IMR-90 (cell line): ENCODE measurements at regions not wholly inside any gene's neighbourhood (a gene's known extent, or its start where the extent isn't known, plus 50 kb on each side); places are given as distances from the start of the nearest gene placed in this dataset.

Experiments
- ATAC-seq: fragments of 200-7000 bp; cut with Tn5 transposase; 2 replicates; pipeline ENCODE4 v1.9.1; 2020; ENCODE audit warnings: low read depth, mild to moderate bottlenecking, moderate library complexity
- BruUV-seq: library from RNA; stranded (reverse); fragments of 400-500 nt; replicated peaks from 2 replicates; lab custom pipeline; 2021; lab: Mats Ljungman, UMichigan
- CTCF ChIA-PET: fragments of 300-600 bp; formaldehyde crosslinking; extraction: SDS; loops from one replicate; lab custom pipeline; 2021; ENCODE audit warnings: antibody characterized with exemption; lab: Yijun Ruan, JAX
- POLR2A ChIA-PET: fragments of 300-600 bp; sonication (Branson Sonifier 250); formaldehyde crosslinking; loops from one replicate; lab custom pipeline; 2022; ENCODE audit warnings: antibody characterized with exemption; ENCODE audit not compliant: unreplicated experiment; lab: Charles Lee
- DNase-seq: peaks from one replicate; pipeline ENCODE4 v3.0.0; 2013
- H2AFZ ChIP-seq: replicated peaks from 2 replicates; pipeline ENCODE3; 2013; ENCODE audit warnings: low read length, mild to moderate bottlenecking; ENCODE audit not compliant: poor library complexity
- H2AK5ac ChIP-seq: 2 replicates; pipeline ENCODE4 v1.6.1; 2013; ENCODE audit warnings: low read depth, low read length, inconsistent platforms
- H2AK9ac ChIP-seq: replicated peaks from 2 replicates; pipeline ENCODE3; 2013; ENCODE audit warnings: mild to moderate bottlenecking, low read depth, low read length, moderate library complexity; ENCODE audit not compliant: poor library complexity
- H2BK120ac ChIP-seq: 2 replicates; pipeline ENCODE4 v1.6.1; 2013; ENCODE audit warnings: low read depth, low read length, inconsistent platforms
- H2BK15ac ChIP-seq: 3 replicates; pipeline ENCODE4 v1.6.1; 2013; ENCODE audit warnings: low read depth, low read length, inconsistent platforms
- H2BK20ac ChIP-seq: 2 replicates; pipeline ENCODE4 v1.6.1; 2013; ENCODE audit warnings: low read depth, mild to moderate bottlenecking, inconsistent platforms, low read length, moderate library complexity
- H2BK5ac ChIP-seq: 2 replicates; pipeline ENCODE4 v1.6.1; 2013; ENCODE audit warnings: mild to moderate bottlenecking, low read depth, low read length, inconsistent platforms; ENCODE audit not compliant: poor library complexity, severe bottlenecking
- H3K14ac ChIP-seq: replicated peaks from 2 replicates; pipeline ENCODE4 v1.6.1; 2013; ENCODE audit warnings: low read depth, low read length, inconsistent platforms
- H3K18ac ChIP-seq: 2 replicates; pipeline ENCODE4 v1.6.1; 2013; ENCODE audit warnings: low read depth, low read length, control low read depth
- H3K23ac ChIP-seq: 2 replicates; pipeline ENCODE4 v1.6.1; 2013; ENCODE audit warnings: low read depth, low read length, inconsistent platforms
- H3K27ac ChIP-seq: 2 replicates; pipeline ENCODE4 v1.5.1; 2013; ENCODE audit warnings: mild to moderate bottlenecking, control low read depth, low read length; ENCODE audit not compliant: insufficient read depth
- H3K27me3 ChIP-seq: 2 replicates; pipeline ENCODE4 v1.6.1; 2013; ENCODE audit warnings: low read length; ENCODE audit not compliant: control insufficient read depth, insufficient read depth
- H3K36me3 ChIP-seq: 2 replicates; pipeline ENCODE4 v1.6.1; 2013; ENCODE audit warnings: low read length, mixed read lengths; ENCODE audit not compliant: control insufficient read depth, insufficient read depth
- H3K4ac ChIP-seq: 2 replicates; pipeline ENCODE4 v1.6.1; 2013; ENCODE audit warnings: low read depth, low read length, inconsistent platforms
- H3K4me1 ChIP-seq: 2 replicates; pipeline ENCODE4 v1.6.1; 2013; ENCODE audit warnings: low read length, mixed read lengths; ENCODE audit not compliant: control insufficient read depth, insufficient read depth
- H3K4me2 ChIP-seq: 2 replicates; pipeline ENCODE4 v1.6.1; 2013; ENCODE audit warnings: low read depth, mild to moderate bottlenecking, control low read depth, low read length, moderate library complexity
- H3K4me3 ChIP-seq: 2 replicates; pipeline ENCODE4 v1.5.1; 2013; ENCODE audit warnings: low read depth, mild to moderate bottlenecking, control low read depth, low read length, moderate library complexity; ENCODE audit not compliant: insufficient read depth
- H3K56ac ChIP-seq: 2 replicates; pipeline ENCODE4 v1.6.1; 2013; ENCODE audit warnings: low read length, inconsistent platforms; ENCODE audit not compliant: insufficient read depth; ENCODE audit errors: extremely low read depth
- H3K79me1 ChIP-seq, 2 experiments: 2 replicates each; pipeline ENCODE4 v1.6.1; 2013; ENCODE audit warnings: low read length in 2 of 2, inconsistent platforms in 1 of 2, low read depth in 1 of 2
- H3K9ac ChIP-seq: 2 replicates; pipeline ENCODE4 v1.6.1; 2013; ENCODE audit warnings: low read depth, low read length, control low read depth
- H3K9me1 ChIP-seq: 2 replicates; pipeline ENCODE4 v1.6.1; 2013; ENCODE audit warnings: low read length, inconsistent platforms; ENCODE audit not compliant: insufficient read depth
- H3K9me3 ChIP-seq: 2 replicates; pipeline ENCODE4 v1.6.1; 2013; ENCODE audit warnings: low read length; ENCODE audit not compliant: control insufficient read depth, insufficient read depth
- H4K20me1 ChIP-seq: 2 replicates; pipeline ENCODE4 v1.6.1; 2013; ENCODE audit warnings: low read length, inconsistent platforms; ENCODE audit not compliant: insufficient read depth
- H4K5ac ChIP-seq: 2 replicates; pipeline ENCODE4 v1.6.1; 2013; ENCODE audit warnings: mild to moderate bottlenecking, low read depth, low read length, control low read depth
- H4K8ac ChIP-seq, 2 experiments: 2 replicates each; pipeline ENCODE4 v1.6.1; 2013; ENCODE audit warnings: low read depth in 2 of 2, low read length in 2 of 2, control low read depth in 1 of 2, inconsistent platforms in 1 of 2
- H4K91ac ChIP-seq: 2 replicates; pipeline ENCODE4 v1.6.1; 2013; ENCODE audit warnings: low read depth, low read length, inconsistent platforms; ENCODE audit not compliant: insufficient read depth
- BHLHE40 ChIP-seq: fragments of 150-350 bp; IDR thresholded peaks from 2 replicates; pipeline ENCODE4 v1.6.1; 2016; ENCODE audit warnings: mild to moderate bottlenecking, low read depth, low read length
- CEBPB ChIP-seq: IDR thresholded peaks from 2 replicates; pipeline ENCODE4 v1.6.1; 2012; ENCODE audit warnings: low read depth, low read length, improper control_type of control experiment
- CHD1 ChIP-seq: IDR thresholded peaks from 2 replicates; pipeline ENCODE4 v1.6.1; 2012; ENCODE audit warnings: low read depth, low read length, improper control_type of control experiment
- CTCF ChIP-seq: conservative IDR thresholded peaks from 2 replicates; pipeline ENCODE4 v1.5.1; 2012; ENCODE audit warnings: mild to moderate bottlenecking, low read depth, low read length, improper control_type of control experiment
- ELK1 ChIP-seq: fragments of 150-350 bp; IDR thresholded peaks from 2 replicates; pipeline ENCODE4 v1.6.1; 2016; ENCODE audit warnings: low read depth, mild to moderate bottlenecking, low read length, moderate library complexity, borderline replicate concordance
- FOS ChIP-seq: fragments of 150-350 bp; IDR thresholded peaks from 2 replicates; pipeline ENCODE4 v1.6.1; 2016; ENCODE audit warnings: low read depth, low read length
- MAZ ChIP-seq: IDR thresholded peaks from 2 replicates; pipeline ENCODE4 v1.6.1; 2012; ENCODE audit warnings: low read depth, mild to moderate bottlenecking, low read length, improper control_type of control experiment, moderate library complexity, borderline replicate concordance
- MXI1 ChIP-seq: IDR thresholded peaks from 2 replicates; pipeline ENCODE4 v1.6.1; 2012; ENCODE audit warnings: low read depth, mild to moderate bottlenecking, low read length, moderate library complexity, borderline replicate concordance
- NFE2L2 ChIP-seq: fragments of 150-350 bp; IDR thresholded peaks from 2 replicates; pipeline ENCODE4 v1.6.1; 2016; ENCODE audit warnings: low read depth, mild to moderate bottlenecking, low read length
- POLR2A ChIP-seq: IDR thresholded peaks from 2 replicates; pipeline ENCODE4 v1.6.1; 2012; ENCODE audit warnings: mild to moderate bottlenecking, low read depth, low read length
- RAD21 ChIP-seq: IDR thresholded peaks from 2 replicates; pipeline ENCODE4 v1.6.1; 2012; ENCODE audit warnings: low read length, improper control_type of control experiment
- RCOR1 ChIP-seq: IDR thresholded peaks from 2 replicates; pipeline ENCODE4 v1.6.1; 2012; ENCODE audit warnings: mild to moderate bottlenecking, low read length, improper control_type of control experiment; ENCODE audit not compliant: insufficient replicate concordance
- RFX5 ChIP-seq: IDR thresholded peaks from 2 replicates; pipeline ENCODE4 v1.8.0; 2012; ENCODE audit warnings: low read depth, mild to moderate bottlenecking, low read length, moderate library complexity
- SMC3 ChIP-seq: fragments of 150-350 bp; IDR thresholded peaks from 2 replicates; pipeline ENCODE4 v1.6.1; 2016; ENCODE audit warnings: low read depth, mild to moderate bottlenecking, antibody characterized with exemption, low read length, moderate library complexity
- USF2 ChIP-seq: fragments of 150-350 bp; IDR thresholded peaks from 2 replicates; pipeline ENCODE4 v1.6.1; 2017; ENCODE audit warnings: mild to moderate bottlenecking, antibody characterized with exemption, low read length, low read depth
- WGBS, 2 experiments: methylation state at CpG; one replicate each; pipeline versions ENCODE4 v1.1.5 to v1.1.7; 2013; ENCODE audit warnings: missing lambda C conversion rate in 2 of 2; ENCODE audit not compliant: insufficient read length in 1 of 2; ENCODE audit errors: extremely low coverage in 2 of 2; 5-methylcytosine and 5-hydroxymethylcytosine counted together
- dilution Hi-C: fragments of 300-500 bp; cut with HindIII; formaldehyde crosslinking; loops from one replicate; pipeline ENCODE4 v1.14.3; 2018; ENCODE audit warnings: low sequenced_read_pairs; ENCODE audit not compliant: unreplicated experiment
- in situ Hi-C: fragments of 300-500 bp; cut with MboI; formaldehyde crosslinking; loops from 3 replicates; pipeline ENCODE4 v1.14.3; 2019; ENCODE audit warnings: low sequenced_read_pairs, inconsistent platforms, mixed read lengths
- intact Hi-C: fragments of 100-400 bp; cut with micrococcal nuclease; formaldehyde crosslinking; loops from 2 replicates; pipeline ENCODE4 v1.10.0; 2022

GRCh38 chr2:160791884-160792283 lies 298.3 kb upstream of the RBMS1 start:
- no CpG with 5 or more reads among the region's 3 CpGs for WGBS, 2 experiments
- Histone ChIP-seq H3K4ac (no peak overlapping the region), H3K9ac (no peak overlapping the region), H4K20me1 (no peaks in the 10 kb centered on the region), H3K18ac (no peak overlapping the region), H3K9me3 (no peaks in the 10 kb centered on the region), H2AK5ac (no peak overlapping the region), H3K4me3 (no peak overlapping the region), H4K8ac (no peak overlapping the region), H3K79me1 (no peaks in the 10 kb centered on the region), H3K14ac (no peak overlapping the region), H4K91ac (no peak overlapping the region), H2BK15ac (no peak overlapping the region), H2BK120ac (no peak overlapping the region), H2BK20ac (no peak overlapping the region), H3K4me2 (no peak overlapping the region), H2BK5ac (no peak overlapping the region), H3K36me3 (no peaks in the 10 kb centered on the region), H3K23ac (no peak overlapping the region), H3K4me1 (no peaks in the 10 kb centered on the region), H3K27ac (no peak overlapping the region), H2AK9ac (no peak overlapping the region), H3K27me3 (no peaks in the 10 kb centered on the region; the same call in 1 of the 2 replicates), H3K9me1 (no peaks in the 10 kb centered on the region), H4K5ac (no peak overlapping the region), H2AFZ (no peak overlapping the region), H3K56ac (no peak overlapping the region)
- no peak for DNase-seq
- ChIA-PET CTCF (interaction anchor here (1.2 kb wide), 1 partner anchor 41 kb away, joined by 3 read pairs; no protein-coding TSS in a partner anchor), POLR2A (no interaction called here)
- in situ Hi-C loops, result no loop called here
- BruUV-seq, result no TSS peak
- no peak for TF ChIP-seq POLR2A
- TF ChIP-seq RCOR1, result no peak
- no peak for TF ChIP-seq ELK1
- no peak for TF ChIP-seq USF2
- no peak for TF ChIP-seq CTCF
- no peak for TF ChIP-seq SMC3
- TF ChIP-seq MAZ, result no peak
- TF ChIP-seq NFE2L2, result no peak
- no peak for TF ChIP-seq MXI1
- no peak for TF ChIP-seq BHLHE40
- no peak for TF ChIP-seq CHD1
- no peak for TF ChIP-seq FOS
- no peak for TF ChIP-seq RAD21
- no peak for TF ChIP-seq RFX5
- TF ChIP-seq CEBPB, result no peak
- intact Hi-C loops, result loop anchor here (5.0 kb wide), 1 partner anchor 35 kb away; no protein-coding TSS in a partner anchor
- dilution Hi-C loops, result no loop called here
- ATAC-seq, result no peak
